Thyroid gland (tissue), 4 donors: ENCODE measurements at regions not wholly inside any gene's neighbourhood (a gene's known extent, or its start where the extent isn't known, plus 50 kb on each side); places are given as distances from the start of the nearest gene placed in this dataset.
A peak's percentile ranks its signal among the peaks of the same experiment; 100 is the strongest.

Experiments
- DNase-seq, 2 donors: peaks; one replicate each; pipeline ENCODE4 v3.0.0-alpha.2; 2019
- H3K27ac ChIP-seq, 3 donors: fragments of 200-600 bp; sonication (generic); 1 replicate in 2 of 3; 2 replicates in 1 of 3; pipeline ENCODE4 v1.5.1; 2016 to 2019; ENCODE audit warnings: mild to moderate bottlenecking in 1 of 3, moderate library complexity in 1 of 3
- H3K27me3 ChIP-seq: fragments of 200-600 bp; sonication (generic); one replicate; pipeline ENCODE4 v1.5.1; 2019
- H3K36me3 ChIP-seq, 2 donors: fragments of 200-600 bp; sonication (generic); one replicate each; pipeline ENCODE4 v1.5.1; 2016 to 2019
- H3K4me1 ChIP-seq, 2 donors: fragments of 200-600 bp; sonication (generic); one replicate each; pipeline ENCODE4 v1.5.1; 2017 to 2019
- H3K4me3 ChIP-seq, 3 donors: fragments of 200-600 bp; sonication (generic); replicated peaks in 1 of 3; 1 replicate in 2 of 3; 2 replicates in 1 of 3; pipeline ENCODE4 v1.5.1; 2016; ENCODE audit warnings: mild to moderate bottlenecking in 1 of 3
- H3K9me3 ChIP-seq: fragments of 200-600 bp; sonication (generic); one replicate; pipeline ENCODE4 v1.5.1; 2017
- POLR2A ChIP-seq, 2 donors: fragments of 450-650 bp; IDR thresholded peaks; one replicate each; pipeline ENCODE4 v1.6.1; 2017; ENCODE audit warnings: antibody characterized with exemption in 2 of 2, mild to moderate bottlenecking in 2 of 2, moderate library complexity in 1 of 2
- WGBS, 2 donors: methylation state at CpG; one replicate each; pipeline ENCODE4 v1.1.5; 2017; 5-methylcytosine and 5-hydroxymethylcytosine counted together
- intact Hi-C: fragments of 100-400 bp; cut with DNase I; formaldehyde crosslinking; loops from one replicate; pipeline ENCODE4 v1.15.1; 2023
- TF ChIP-seq, protein P1 (sequence below), 6 experiments: fragments of 200-600 bp in 3 of 6; fragments of 450-650 bp in 3 of 6; sonication (generic) in 3 of 6; IDR thresholded peaks; one replicate each; pipeline ENCODE4 v1.5.1; 2016 to 2019; ENCODE audit warnings: antibody characterized with exemption in 6 of 6, mild to moderate bottlenecking in 2 of 6, inconsistent platforms in 1 of 6, moderate library complexity in 1 of 6

DNA sequence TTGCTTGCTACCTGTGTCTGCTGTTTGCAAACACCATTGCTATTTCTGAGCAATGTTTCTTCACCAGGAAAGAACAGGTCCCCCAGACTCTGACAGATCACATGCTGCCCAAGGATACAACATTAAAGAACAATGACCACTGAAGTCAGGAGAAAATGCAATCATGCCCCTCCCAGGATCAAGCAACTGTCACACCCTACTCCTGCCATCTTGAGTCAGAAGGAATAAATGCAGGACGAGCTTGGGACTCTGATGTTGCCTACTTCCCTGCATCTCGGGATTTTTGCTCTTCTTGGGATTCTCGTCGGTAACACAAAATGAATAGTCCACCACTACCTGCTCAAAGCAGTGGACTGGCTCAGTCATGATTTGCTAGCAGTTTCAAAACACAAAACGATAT, 490.6 kb downstream of the COG6 start:
- intact Hi-C loops, result no loop called here
- peaks cover 10 to 12% of the 10 kb centered on the region in 2 donors for H3K4me1 ChIP-seq
- TF ChIP-seq, protein P1, sequence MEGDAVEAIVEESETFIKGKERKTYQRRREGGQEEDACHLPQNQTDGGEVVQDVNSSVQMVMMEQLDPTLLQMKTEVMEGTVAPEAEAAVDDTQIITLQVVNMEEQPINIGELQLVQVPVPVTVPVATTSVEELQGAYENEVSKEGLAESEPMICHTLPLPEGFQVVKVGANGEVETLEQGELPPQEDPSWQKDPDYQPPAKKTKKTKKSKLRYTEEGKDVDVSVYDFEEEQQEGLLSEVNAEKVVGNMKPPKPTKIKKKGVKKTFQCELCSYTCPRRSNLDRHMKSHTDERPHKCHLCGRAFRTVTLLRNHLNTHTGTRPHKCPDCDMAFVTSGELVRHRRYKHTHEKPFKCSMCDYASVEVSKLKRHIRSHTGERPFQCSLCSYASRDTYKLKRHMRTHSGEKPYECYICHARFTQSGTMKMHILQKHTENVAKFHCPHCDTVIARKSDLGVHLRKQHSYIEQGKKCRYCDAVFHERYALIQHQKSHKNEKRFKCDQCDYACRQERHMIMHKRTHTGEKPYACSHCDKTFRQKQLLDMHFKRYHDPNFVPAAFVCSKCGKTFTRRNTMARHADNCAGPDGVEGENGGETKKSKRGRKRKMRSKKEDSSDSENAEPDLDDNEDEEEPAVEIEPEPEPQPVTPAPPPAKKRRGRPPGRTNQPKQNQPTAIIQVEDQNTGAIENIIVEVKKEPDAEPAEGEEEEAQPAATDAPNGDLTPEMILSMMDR (IDR thresholded peaks at IDR 0.05), result no peak
- TF ChIP-seq POLR2A (IDR thresholded peaks at IDR 0.05), result no peak
- no peak overlapping the region for H3K27ac ChIP-seq
- H3K36me3 ChIP-seq, result no peaks in the 10 kb centered on the region
- no peak overlapping the region for H3K4me3 ChIP-seq
- no peaks in the 10 kb centered on the region for H3K9me3 ChIP-seq
- H3K27me3 ChIP-seq, result no peaks in the 10 kb centered on the region
- 82% methylated on average over 5 of the region's 5 CpGs for WGBS, 2 donors
- no peak for DNase-seq

DNA sequence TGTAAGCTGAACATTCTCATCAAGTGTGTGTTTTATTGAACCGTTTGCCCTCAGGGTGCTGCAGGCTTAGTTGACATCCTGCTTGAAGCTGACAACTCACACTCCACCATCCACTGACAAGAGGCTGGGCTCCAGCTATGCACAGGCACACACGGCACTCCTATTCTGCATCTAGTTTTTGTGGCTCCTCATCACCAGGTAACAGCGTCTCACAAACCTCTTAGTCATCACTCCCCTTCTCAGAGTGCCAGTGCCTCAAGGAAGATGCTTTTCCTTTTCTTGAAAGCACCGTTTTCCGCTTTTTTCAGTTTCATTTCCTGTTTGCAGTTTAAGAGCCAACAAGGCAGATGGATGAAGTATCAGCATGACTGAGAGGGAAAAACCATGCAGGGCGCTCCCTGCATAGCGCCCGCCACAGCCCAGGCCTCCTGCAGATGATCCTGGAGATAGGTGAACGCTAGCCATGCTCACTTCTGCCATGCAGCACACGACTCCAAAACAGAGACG, 491.2 kb downstream of the COG6 start:
- no peak overlapping the region for H3K27ac ChIP-seq
- H3K4me3 ChIP-seq, result no peak overlapping the region
- 75 to 84% methylated on average over 11 of the region's 11 CpGs for WGBS, 2 donors
- no peak for DNase-seq
- intact Hi-C loops, result no loop called here
- H3K4me1 ChIP-seq, result peaks cover 10 to 12% of the 10 kb centered on the region in 2 donors
- no peaks in the 10 kb centered on the region for H3K27me3 ChIP-seq
- TF ChIP-seq, protein P1 (IDR thresholded peaks at IDR 0.05), result no peak
- TF ChIP-seq POLR2A (IDR thresholded peaks at IDR 0.05), result no peak
- no peaks in the 10 kb centered on the region for H3K36me3 ChIP-seq
- H3K9me3 ChIP-seq, result no peaks in the 10 kb centered on the region

DNA sequence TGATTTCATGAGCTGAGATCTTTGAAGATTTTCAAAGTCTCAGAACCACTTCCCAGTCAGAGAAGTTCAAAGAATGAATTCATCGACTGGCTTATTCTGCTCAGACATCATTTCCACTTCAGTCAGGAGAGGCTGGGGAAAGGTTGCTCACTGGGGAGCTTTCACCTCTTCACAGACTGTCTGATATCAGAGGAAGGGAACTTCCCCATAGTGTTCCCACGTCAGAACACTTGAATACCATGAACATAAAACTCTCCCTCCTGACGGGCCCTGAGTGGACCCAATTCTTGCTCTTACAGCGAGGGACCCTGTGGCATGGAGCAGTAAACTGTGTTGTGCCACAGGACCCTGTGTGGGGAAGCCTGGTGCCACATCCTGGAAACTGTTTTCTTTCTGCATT, 492.6 kb downstream of the COG6 start:
- intact Hi-C loops, result no loop called here
- no peak overlapping the region for H3K27ac ChIP-seq
- H3K27me3 ChIP-seq, result no peaks in the 10 kb centered on the region

DNA sequence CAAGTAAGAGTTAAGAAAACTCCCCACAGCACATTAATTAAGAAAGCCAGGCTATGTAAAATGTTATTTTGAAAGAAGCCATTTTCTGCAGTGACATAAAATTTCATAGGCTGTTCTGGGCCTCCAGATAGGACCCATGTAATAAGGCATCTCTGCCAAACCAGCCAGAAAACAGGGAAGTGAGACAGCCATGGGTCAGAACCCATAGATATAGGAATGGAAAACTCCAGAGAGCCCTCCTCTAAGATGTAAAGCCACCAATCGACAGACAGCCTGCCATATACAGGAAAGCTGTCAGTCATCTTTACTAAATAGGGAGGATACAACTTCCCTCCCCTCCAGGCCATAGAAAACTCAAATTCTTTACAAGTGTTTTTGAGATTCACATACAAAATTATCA, 493.3 kb downstream of the COG6 start:
- Histone ChIP-seq H3K9me3 (no peaks in the 10 kb centered on the region), H3K27ac (peak overlapping the region in 1 of 3 donors; percentile 51), H3K4me1 (peaks cover 10 to 12% of the 10 kb centered on the region in 2 donors), H3K27me3 (no peaks in the 10 kb centered on the region), H3K36me3 (no peaks in the 10 kb centered on the region), H3K4me3 (no peak overlapping the region)
- 95 to 100% methylated on average over 1 of the region's 1 CpG for WGBS, 2 donors
- no peak for DNase-seq
- TF ChIP-seq, protein P1 (IDR thresholded peaks at IDR 0.05), result no peak
- TF ChIP-seq POLR2A (IDR thresholded peaks at IDR 0.05), result no peak
- intact Hi-C loops, result no loop called here

More for the DNA sequence above, 492.6 kb downstream of the COG6 start:
- Histone ChIP-seq H3K9me3 (no peaks in the 10 kb centered on the region), H3K36me3 (no peaks in the 10 kb centered on the region), H3K4me3 (no peak overlapping the region), H3K4me1 (peaks cover 10 to 12% of the 10 kb centered on the region in 2 donors)
- TF ChIP-seq, protein P1 (IDR thresholded peaks at IDR 0.05), result no peak
- 87 to 91% methylated on average over 4 of the region's 4 CpGs for WGBS, 2 donors
- no peak for DNase-seq

DNA sequence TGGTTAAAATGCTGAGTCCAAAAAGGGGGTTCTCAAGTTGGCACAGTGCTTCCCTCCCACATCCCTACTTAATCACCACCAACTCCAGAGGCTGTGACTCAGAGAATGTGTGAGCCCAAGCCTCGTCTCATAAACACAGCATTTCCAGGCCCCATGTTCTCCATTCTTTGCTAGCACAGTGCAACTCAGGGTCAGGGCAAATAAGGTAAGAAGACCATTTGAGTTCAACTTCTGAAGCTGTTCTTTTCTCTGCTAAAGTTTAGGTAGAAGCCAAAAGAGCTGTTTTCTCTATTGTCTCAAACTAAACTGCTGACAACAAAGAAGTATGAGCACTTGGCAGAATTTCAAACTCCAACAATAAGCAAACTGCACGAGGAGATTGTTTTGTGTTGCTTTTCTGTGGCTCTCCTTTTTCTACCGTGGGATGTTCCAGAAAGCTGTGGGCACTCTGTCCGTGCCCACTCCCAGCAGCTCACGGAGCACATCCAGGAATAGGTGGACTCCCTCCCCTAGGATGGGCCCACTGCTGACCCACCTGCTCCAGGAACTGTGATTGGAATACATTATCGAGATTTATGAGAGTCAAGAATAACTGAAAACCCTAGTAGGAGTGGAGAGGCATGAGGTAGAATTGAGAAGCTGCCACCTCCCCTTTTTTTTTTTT, 494.3 kb downstream of the COG6 start:
- DNase-seq, result peak in 1 of 2 donors; percentile 19
- no peaks in the 10 kb centered on the region for H3K27me3 ChIP-seq
- no peaks in the 10 kb centered on the region for H3K9me3 ChIP-seq
- H3K4me3 ChIP-seq, result no peak overlapping the region
- WGBS, 2 donors, result 49 to 54% methylated on average over 6 of the region's 6 CpGs
- H3K4me1 ChIP-seq, result peaks cover 10 to 12% of the 10 kb centered on the region in 2 donors
- intact Hi-C loops, result no loop called here
- TF ChIP-seq, protein P1 (IDR thresholded peaks at IDR 0.05), result no peak
- no peak for TF ChIP-seq POLR2A (IDR thresholded peaks at IDR 0.05)
- no peaks in the 10 kb centered on the region for H3K36me3 ChIP-seq
- peak overlapping the region in 2 of 3 donors; percentile 42 to 51 for H3K27ac ChIP-seq
